HK-2 (cell line): ENCODE measurements at regions not wholly inside any gene's neighbourhood (a gene's known extent, or its start where the extent isn't known, plus 50 kb on each side); places are given as distances from the start of the nearest gene placed in this dataset.

Experiments used
- DNase-seq: peaks from one replicate; pipeline ENCODE4 v3.0.0-alpha.2; 2018; ENCODE audit not compliant: unreplicated experiment

GRCh38 chr18:57202881-57203280 lies 56.0 kb downstream of the BOD1L2 start:
- DNase-seq = no peak

GRCh38 chr18:57205641-57206040 lies 58.8 kb downstream of the BOD1L2 start:
- DNase-seq = no peak

GRCh38 chr18:57207124-57207916 lies 60.4 kb downstream of the BOD1L2 start:
- DNase-seq = no peak

GRCh38 chr18:57208047-57208446 lies 61.2 kb downstream of the BOD1L2 start:
- no peak for DNase-seq

GRCh38 chr18:57209713-57210106 lies 62.8 kb downstream of the BOD1L2 start:
- no peak for DNase-seq

- peak; percentile 55 for DNase-seq
Observed at GRCh38 chr18:57210107-57210715, 63.3 kb downstream of the BOD1L2 start.

DNA sequence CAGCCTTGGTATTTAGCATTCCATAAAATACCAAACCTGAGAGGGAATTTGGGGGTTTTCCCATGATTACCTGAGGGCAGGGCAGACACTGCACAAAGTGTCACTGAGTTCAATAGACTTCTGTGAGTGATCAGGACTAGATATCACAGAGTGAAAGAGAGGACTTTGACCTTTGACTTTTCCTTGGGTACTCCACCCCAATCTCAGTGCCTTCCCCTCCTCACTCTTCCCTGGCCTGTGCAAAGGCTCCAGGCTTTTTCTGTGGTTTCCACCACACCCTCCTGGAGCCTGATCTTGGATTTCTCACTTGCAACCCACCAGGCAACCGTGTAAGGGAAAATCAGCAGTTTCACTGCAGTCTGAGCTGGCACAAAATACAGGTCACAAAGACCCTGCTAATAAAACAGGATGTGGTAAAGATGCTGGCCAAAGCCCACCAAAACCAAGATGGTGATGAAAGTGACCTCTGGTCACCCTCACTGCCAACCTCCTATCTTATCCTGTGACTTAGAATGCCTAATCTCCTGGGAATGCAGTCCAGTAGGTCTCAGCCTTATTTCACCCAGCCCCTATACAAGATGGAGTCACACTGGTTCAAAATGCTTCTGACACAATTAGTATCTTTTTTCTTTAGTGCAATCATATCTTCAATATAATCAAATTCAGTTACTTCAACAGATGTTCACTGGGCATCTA lies 64.0 kb downstream of the BOD1L2 start:
- no peak for DNase-seq

DNA sequence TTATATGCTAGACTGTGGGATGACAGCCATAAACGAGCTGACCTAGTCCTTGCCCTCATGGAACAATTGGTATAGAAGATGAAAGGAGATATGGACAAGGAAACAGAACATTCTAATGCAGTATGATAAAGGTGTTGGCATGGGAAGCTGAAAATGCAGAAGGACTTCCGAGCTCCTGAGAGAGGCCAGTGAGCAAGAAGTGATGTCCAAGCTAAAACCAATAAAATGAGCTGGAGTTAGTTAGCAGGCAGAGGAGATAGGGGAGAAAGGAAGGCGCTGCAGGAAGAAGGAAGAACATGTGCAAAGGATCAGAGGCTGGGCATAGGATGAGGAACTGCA lies 64.5 kb downstream of the BOD1L2 start:
- no peak for DNase-seq

DNA sequence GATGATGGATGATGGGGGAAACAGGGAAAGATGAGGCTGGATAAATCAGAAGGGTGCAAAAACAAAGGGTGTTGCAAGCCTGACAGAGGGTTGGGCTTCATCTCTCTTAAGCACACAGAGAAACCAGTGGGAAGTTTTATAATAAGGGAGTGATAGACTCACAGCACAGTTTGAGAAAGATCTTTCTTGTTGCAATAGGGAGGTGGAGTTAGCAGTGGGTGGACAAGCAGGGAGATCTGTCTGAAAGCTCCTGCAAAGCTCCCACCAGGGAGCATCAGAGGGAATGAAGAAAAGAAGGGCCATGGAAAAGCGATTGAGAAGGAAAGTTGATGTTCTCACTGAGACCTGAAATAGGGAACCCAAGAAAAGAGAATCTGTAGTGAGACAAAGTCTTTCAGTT lies 64.9 kb downstream of the BOD1L2 start:
- no peak for DNase-seq

GRCh38 chr18:57212678-57213077 lies 65.8 kb downstream of the BOD1L2 start:
- no peak for DNase-seq

DNA sequence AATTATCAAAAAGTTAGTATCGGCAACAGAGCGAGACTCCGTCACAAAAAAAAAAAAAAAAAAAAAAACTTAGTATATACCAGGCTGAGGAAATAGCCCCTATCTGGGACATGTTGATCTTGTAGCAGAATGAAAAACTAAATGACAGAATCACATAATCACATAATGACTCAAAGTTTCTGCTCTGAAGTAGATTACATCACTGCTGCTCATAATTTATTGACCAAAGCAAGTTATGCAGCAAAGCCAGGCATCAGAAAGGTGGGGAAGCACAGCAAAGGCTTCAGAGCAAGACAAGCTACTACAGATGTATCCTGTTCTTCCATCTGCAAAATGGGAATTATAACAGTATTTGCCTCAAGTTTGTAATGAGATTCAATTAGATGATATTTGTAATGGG lies 68.1 kb downstream of the BOD1L2 start:
- no peak for DNase-seq

DNA sequence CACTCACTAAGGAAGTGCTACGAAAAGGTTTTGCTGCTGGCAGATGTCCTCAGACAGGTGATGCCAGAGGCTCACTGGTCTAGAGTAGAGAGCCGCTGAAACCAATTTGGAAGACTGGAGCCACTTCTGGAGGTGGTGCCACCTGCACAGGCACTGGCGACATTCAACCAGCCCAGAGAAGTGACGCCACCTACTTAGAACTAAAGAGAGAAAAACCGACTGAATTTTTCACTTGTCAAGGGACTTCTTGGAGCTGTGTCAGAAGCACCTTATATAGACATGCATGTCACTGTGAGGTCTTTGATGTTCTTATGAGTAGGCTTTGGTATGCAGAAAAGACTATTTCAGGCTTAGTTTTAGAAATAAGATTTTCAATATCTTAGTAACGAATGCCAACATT lies 71.4 kb downstream of the BOD1L2 start:
- no peak for DNase-seq

- no peak for DNase-seq
Observed at GRCh38 chr18:57219964-57220363, 73.1 kb downstream of the BOD1L2 start.

DNA sequence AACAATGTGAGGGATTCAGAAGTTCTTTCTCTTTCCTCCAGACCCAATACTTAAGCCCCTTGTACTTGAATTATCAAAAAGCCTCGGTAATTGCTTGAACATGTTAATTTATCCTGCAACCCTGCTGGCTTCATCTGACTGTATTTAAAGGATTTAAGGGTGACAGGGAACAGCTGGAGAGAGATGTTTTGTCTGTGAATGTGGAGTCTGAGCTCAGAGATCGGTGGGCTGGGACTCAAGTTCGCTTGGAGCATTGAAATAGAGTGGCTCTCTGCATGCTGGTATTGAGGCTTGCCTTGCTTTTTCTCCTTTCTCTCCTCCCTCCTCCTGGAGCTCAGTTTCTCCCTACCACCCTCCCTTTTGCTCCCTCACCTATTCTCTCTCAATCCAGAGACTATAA lies 73.6 kb downstream of the BOD1L2 start:
- no peak for DNase-seq

DNA sequence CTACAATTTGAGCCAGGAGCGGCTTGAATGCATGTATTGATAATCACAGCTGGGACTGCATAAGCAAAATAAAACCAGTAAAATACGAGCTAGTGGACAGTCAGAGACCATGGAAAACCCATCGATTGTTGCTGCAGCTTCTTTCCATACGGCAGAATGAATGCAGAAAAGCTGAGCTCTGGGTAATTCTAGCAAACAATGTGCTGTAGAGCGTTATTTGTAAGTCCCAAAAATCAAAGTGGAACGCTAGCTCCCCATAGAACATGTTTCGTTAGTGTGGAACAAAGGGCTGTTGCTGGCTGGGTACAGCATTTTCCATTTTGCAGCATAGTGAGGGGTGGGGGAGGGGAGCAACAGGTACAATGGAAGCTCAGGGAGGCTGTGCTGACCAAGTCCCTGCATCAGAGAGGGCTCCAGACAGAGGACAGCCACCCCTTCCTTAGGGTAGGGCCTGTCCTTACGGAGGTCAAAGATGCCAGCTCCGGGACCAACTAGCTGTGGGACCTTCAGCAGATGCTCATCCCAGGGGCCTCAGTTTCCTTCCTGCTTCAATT lies 74.1 kb downstream of the BOD1L2 start:
- DNase-seq = no peak

GRCh38 chr18:57223144-57223870 lies 76.4 kb downstream of the BOD1L2 start:
- peak; percentile 5 for DNase-seq

DNA sequence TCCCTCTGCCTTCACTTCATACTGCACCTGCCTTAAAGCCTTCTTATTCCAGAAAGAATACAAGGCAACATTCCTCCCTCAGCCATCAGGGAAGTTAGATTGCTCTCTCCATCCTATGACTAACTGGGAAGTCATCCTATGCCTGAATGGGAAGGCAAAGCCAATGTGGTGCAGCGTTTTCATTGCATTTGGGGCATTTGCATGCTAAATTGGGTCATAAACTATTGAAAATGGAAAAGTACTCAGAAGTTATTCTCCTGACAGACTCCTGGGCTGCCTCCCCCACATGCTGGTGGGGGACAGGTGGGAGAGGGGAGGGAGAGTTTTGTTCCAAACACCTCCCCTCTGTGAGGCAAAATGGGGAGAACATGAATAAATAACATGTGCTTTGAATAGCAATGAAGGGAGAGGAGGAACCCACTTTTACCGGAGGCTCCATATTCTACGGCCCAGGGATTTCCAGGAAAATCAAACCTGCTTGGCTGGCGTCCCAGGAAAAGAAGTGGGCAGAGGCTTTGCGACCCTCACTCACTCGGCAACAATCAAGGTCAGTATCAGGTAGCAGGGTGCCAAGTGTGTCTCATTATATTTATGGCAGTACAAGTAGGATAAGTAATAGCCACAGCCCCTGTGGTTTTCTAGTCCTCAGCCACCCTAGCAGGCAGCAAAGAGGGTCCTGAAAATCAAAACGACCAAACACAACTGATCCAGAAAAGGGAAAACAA lies 84.1 kb downstream of the BOD1L2 start:
- DNase-seq = no peak

DNA sequence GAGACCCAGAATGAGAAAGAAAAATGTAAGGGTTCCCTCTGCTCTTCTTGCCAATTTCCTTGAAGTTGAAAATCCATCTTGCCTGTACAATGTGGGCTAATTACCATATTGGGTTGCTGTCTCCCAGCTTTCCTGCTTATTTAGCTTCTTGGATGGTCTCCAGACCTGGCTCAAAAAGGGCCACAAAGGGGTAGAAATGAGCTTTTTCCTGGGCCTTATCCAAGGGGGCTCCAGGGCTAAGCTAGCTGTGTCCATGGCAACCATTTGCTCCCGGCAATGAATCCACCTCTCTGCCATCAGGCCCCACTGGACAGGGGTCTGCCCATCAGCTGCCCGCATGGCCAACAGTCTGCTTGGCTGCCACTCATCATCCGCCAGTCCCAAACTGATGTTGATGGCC lies 85.0 kb downstream of the BOD1L2 start:
- no peak for DNase-seq

GRCh38 chr18:57234346-57234745 lies 87.5 kb downstream of the BOD1L2 start:
- DNase-seq = no peak

GRCh38 chr18:57241869-57242268 lies 95.0 kb downstream of the BOD1L2 start:
- no peak for DNase-seq

- no peak for DNase-seq
Observed at GRCh38 chr18:57242285-57242684, 95.4 kb downstream of the BOD1L2 start.
